ENCODE measurements at regions not wholly inside any gene's neighbourhood (a gene's known extent, or its start where the extent isn't known, plus 50 kb on each side); places are given as distances from the start of the nearest gene placed in this dataset.

GRCh38 chr5:2175842-2176404, 293.2 kb upstream of the IRX4 start:
- DNase-seq, result no peak

- no peak for DNase-seq
Observed at GRCh38 chr5:2175041-2175440, 292.3 kb upstream of the IRX4 start.

- no peak for DNase-seq
Observed at GRCh38 chr5:2174538-2174937, 291.8 kb upstream of the IRX4 start.

- DNase-seq, result no peak
Observed at GRCh38 chr5:2173151-2173834, 290.6 kb upstream of the IRX4 start.

GRCh38 chr5:2172471-2172870, 289.7 kb upstream of the IRX4 start:
- no peak for DNase-seq

- DNase-seq, result no peak
Observed at GRCh38 chr5:2170761-2171160, 288.0 kb upstream of the IRX4 start.

- no peak for DNase-seq
Observed at GRCh38 chr5:2169850-2170760, 287.4 kb upstream of the IRX4 start.

GRCh38 chr5:2169430-2169808, 286.7 kb upstream of the IRX4 start:
- DNase-seq, result no peak

- no peak for DNase-seq
Observed at GRCh38 chr5:2168601-2169429, 286.1 kb upstream of the IRX4 start.

GRCh38 chr5:2167671-2168070, 284.9 kb upstream of the IRX4 start:
- no peak for DNase-seq

- no peak for DNase-seq
Observed at GRCh38 chr5:2166979-2167377, 284.3 kb upstream of the IRX4 start.

- DNase-seq, result no peak
Observed at GRCh38 chr5:2166306-2166978, 283.7 kb upstream of the IRX4 start.

GRCh38 chr5:2165615-2166305, 283.0 kb upstream of the IRX4 start:
- no peak for DNase-seq

- DNase-seq, result no peak
Observed at GRCh38 chr5:2165203-2165602, 282.5 kb upstream of the IRX4 start.

- DNase-seq, result no peak
Observed at GRCh38 chr5:2164586-2164985, 281.9 kb upstream of the IRX4 start.

GRCh38 chr5:2163940-2164490, 281.3 kb upstream of the IRX4 start:
- DNase-seq, result no peak

- no peak for DNase-seq
Observed at GRCh38 chr5:2163060-2163856, 280.5 kb upstream of the IRX4 start.

GRCh38 chr5:2160811-2161210, 278.1 kb upstream of the IRX4 start:
- DNase-seq, result no peak

- no peak for DNase-seq
Observed at GRCh38 chr5:2158767-2159166, 276.0 kb upstream of the IRX4 start.

GRCh38 chr5:2158109-2158508, 275.4 kb upstream of the IRX4 start:
- no peak for DNase-seq

GRCh38 chr5:2157372-2157771, 274.6 kb upstream of the IRX4 start:
- DNase-seq, result no peak

All from NCI-H1436 (cell line).